HG03135 (cell line): ENCODE measurements at regions not wholly inside any gene's neighbourhood (a gene's known extent, or its start where the extent isn't known, plus 50 kb on each side); places are given as distances from the start of the nearest gene placed in this dataset.
"Not testable (repeated sequence)": the region's sequence is repeated elsewhere in the genome, so short reads cannot be mapped to it uniquely, and the experiment has no call there.

Source experiments
- ATAC-seq: cut with Tn5 transposase; IDR thresholded peaks from one replicate; pipeline ENCODE4 v1.9.1; 2021; ENCODE audit warnings: mild to moderate bottlenecking, moderate library complexity; ENCODE audit not compliant: unreplicated experiment

GRCh38 chr12:62196146-62196545 is 64.1 kb upstream of the USP15 start:
- no peak for ATAC-seq

- ATAC-seq = not testable (repeated sequence)
These were observed 57.3 kb upstream of the USP15 start for GRCh38 chr12:62202861-62203260.

GRCh38 chr12:62205346-62205745 is 54.9 kb upstream of the USP15 start:
- no peak for ATAC-seq

GRCh38 chr12:62207248-62207647 is 53.0 kb upstream of the USP15 start:
- no peak for ATAC-seq
